ENCODE measurements at regions not wholly inside any gene's neighbourhood (a gene's known extent, or its start where the extent isn't known, plus 50 kb on each side); places are given as distances from the start of the nearest gene placed in this dataset.

DNA sequence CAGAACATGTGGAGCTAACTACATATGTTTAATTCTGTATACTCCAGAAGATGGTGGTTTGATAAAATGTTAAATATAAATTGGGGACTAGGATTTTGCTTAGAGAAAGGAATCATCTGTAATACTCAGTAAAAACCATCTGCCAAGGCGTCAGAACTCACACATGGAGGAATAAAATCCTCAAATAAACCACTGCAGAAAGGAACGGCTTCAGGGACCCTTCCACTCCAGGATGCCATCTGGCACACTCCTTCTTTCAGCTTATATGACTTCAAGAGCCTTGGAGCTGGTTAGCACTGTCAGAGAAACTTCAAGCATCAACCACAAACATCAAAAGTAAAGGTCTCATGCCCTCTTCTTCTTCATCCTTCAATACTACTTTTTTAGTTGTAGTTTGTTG is 360.6 kb downstream of the PLK2 start:
- no peak for TF ChIP-seq CTCF (optimal IDR thresholded peaks at IDR 0.05 in 1 of 3, IDR thresholded peaks at IDR 0.05 in 1 of 3, conservative IDR thresholded peaks at IDR 0.05 in 1 of 3; ENCODE audit: extremely low read depth in 1 of 3, insufficient read depth in 2 of 3, low read length in 3 of 3)
- TF ChIP-seq EZH2 (IDR thresholded peaks at IDR 0.05; ENCODE audit: low read length), result no peak
